H1 (cell line): ENCODE measurements at regions not wholly inside any gene's neighbourhood (a gene's known extent, or its start where the extent isn't known, plus 50 kb on each side); places are given as distances from the start of the nearest gene placed in this dataset.

Experiments used
- BCL11A ChIP-seq, 2 experiments: IDR thresholded peaks; one replicate each; pipeline ENCODE4 v1.6.1; 2011; ENCODE audit warnings: low read depth in 2 of 2, low read length in 2 of 2, mild to moderate bottlenecking in 2 of 2
- BRCA1 ChIP-seq: IDR thresholded peaks from 2 replicates; pipeline ENCODE4 v1.6.1; 2012; ENCODE audit warnings: low read depth, low read length, improper control_type of control experiment
- CBX8 ChIP-seq: fragments of 300-800, 300-1000 bp; sonication (generic); IDR thresholded peaks from 2 replicates; pipeline ENCODE4 v1.7.1; 2016; ENCODE audit warnings: low read depth, low read length, borderline replicate concordance
- JUN ChIP-seq: IDR thresholded peaks from 2 replicates; pipeline ENCODE4 v1.6.1; 2011; ENCODE audit warnings: low read depth, mild to moderate bottlenecking, improper control_type of control experiment, low read length

- TF ChIP-seq BRCA1 = no peak
- no peak for TF ChIP-seq JUN
- TF ChIP-seq CBX8 = no peak
- no peak for TF ChIP-seq BCL11A (IDR thresholded peaks at IDR 0.05; ENCODE audit: low read depth in 2 of 2, low read length in 2 of 2)
Observed at GRCh38 chr16:86918637-86919036, 340.3 kb downstream of the FOXL1 start (continued).
